Fibroblast of lung (primary cell): ENCODE measurements at regions not wholly inside any gene's neighbourhood (a gene's known extent, or its start where the extent isn't known, plus 50 kb on each side); places are given as distances from the start of the nearest gene placed in this dataset.

Experiments
- DNase-seq, 2 donors: peaks; one replicate each; pipeline versions ENCODE4 v3.0.0 to v3.0.0-alpha.2; 2010; ENCODE audit warnings: low read depth in 2 of 2
- H2AFZ ChIP-seq: 2 replicates; pipeline ENCODE4 v1.5.1; 2012; ENCODE audit warnings: low read length, control low read depth, inconsistent platforms
- H3K27ac ChIP-seq: 2 replicates; pipeline ENCODE4 v1.5.1; 2011; ENCODE audit warnings: low read length, control low read depth; ENCODE audit not compliant: insufficient read depth
- H3K27me3 ChIP-seq: 2 replicates; pipeline ENCODE4 v1.5.1; 2011; ENCODE audit warnings: mild to moderate bottlenecking, low read length; ENCODE audit not compliant: control insufficient read depth, insufficient read depth
- H3K36me3 ChIP-seq: 2 replicates; pipeline ENCODE4 v1.5.1; 2011; ENCODE audit warnings: low read length; ENCODE audit not compliant: control insufficient read depth, insufficient read depth
- H3K4me1 ChIP-seq: 2 replicates; pipeline ENCODE4 v1.5.1; 2011; ENCODE audit warnings: low read length; ENCODE audit not compliant: control insufficient read depth, insufficient read depth; ENCODE audit errors: extremely low read depth
- H3K4me2 ChIP-seq: 2 replicates; pipeline ENCODE4 v1.5.1; 2011; ENCODE audit warnings: low read length, control low read depth; ENCODE audit not compliant: insufficient read depth; ENCODE audit errors: extremely low read depth
- H3K4me3 ChIP-seq, 4 experiments: fragments of 200-600 bp in 1 of 4; sonication (generic) in 1 of 4; replicated peaks in 1 of 4; 2 replicates each; pipeline ENCODE4 v1.5.1; 2011 to 2016; ENCODE audit warnings: low read length in 4 of 4, low read depth in 3 of 4, mild to moderate bottlenecking in 3 of 4, control low read depth in 2 of 4, inconsistent platforms in 1 of 4, mixed read lengths in 1 of 4; ENCODE audit not compliant: insufficient read depth in 1 of 4; ENCODE audit errors: control extremely low read depth in 1 of 4
- H3K79me2 ChIP-seq: 2 replicates; pipeline ENCODE4 v1.5.1; 2012; ENCODE audit warnings: mild to moderate bottlenecking, low read length, inconsistent platforms; ENCODE audit not compliant: control insufficient read depth, insufficient read depth
- H3K9ac ChIP-seq: 2 replicates; pipeline ENCODE4 v1.5.1; 2011; ENCODE audit warnings: mild to moderate bottlenecking, low read length, control low read depth; ENCODE audit not compliant: insufficient read depth
- H3K9me3 ChIP-seq: 2 replicates; pipeline ENCODE4 v1.5.1; 2012; ENCODE audit warnings: low read depth, low read length; ENCODE audit not compliant: control insufficient read depth, insufficient read depth
- H4K20me1 ChIP-seq: 2 replicates; pipeline ENCODE4 v1.5.1; 2011; ENCODE audit warnings: low read length; ENCODE audit not compliant: control insufficient read depth, insufficient read depth; ENCODE audit errors: extremely low read depth
- CTCF ChIP-seq, 2 donors: IDR thresholded peaks in 1 of 2; conservative IDR thresholded peaks in 1 of 2; 1 replicate in 1 of 2; 2 replicates in 1 of 2; pipeline ENCODE4 v1.5.1; 2011 to 2012; ENCODE audit warnings: low read length in 2 of 2, control low read depth in 1 of 2, inconsistent platforms in 1 of 2, low read depth in 1 of 2, mild to moderate bottlenecking in 1 of 2
- EZH2 ChIP-seq: IDR thresholded peaks from 2 replicates; pipeline ENCODE4 v1.5.1; 2012; ENCODE audit warnings: low read length, control low read depth, mild to moderate bottlenecking; ENCODE audit errors: missing control alignments

- Histone ChIP-seq H4K20me1 (no peaks in the 10 kb centered on the region), H3K36me3 (no peaks in the 10 kb centered on the region), H3K27ac (no peak overlapping the region), H3K4me2 (no peak overlapping the region), H3K9ac (no peak overlapping the region), H3K79me2 (no peaks in the 10 kb centered on the region), H3K4me3 (no peak overlapping the region), H3K9me3 (no peaks in the 10 kb centered on the region), H3K27me3 (no peaks in the 10 kb centered on the region), H2AFZ (no peak overlapping the region), H3K4me1 (no peaks in the 10 kb centered on the region)
- DNase-seq = no peak
- no peak for TF ChIP-seq EZH2
- TF ChIP-seq CTCF (conservative IDR thresholded peaks at IDR 0.05 in 1 of 2, IDR thresholded peaks at IDR 0.05 in 1 of 2; ENCODE audit: low read depth in 1 of 2, low read length in 2 of 2) = no peak
Observed at GRCh38 chr1:4124631-4125145, 224.6 kb upstream of the C1orf174 start.

DNA sequence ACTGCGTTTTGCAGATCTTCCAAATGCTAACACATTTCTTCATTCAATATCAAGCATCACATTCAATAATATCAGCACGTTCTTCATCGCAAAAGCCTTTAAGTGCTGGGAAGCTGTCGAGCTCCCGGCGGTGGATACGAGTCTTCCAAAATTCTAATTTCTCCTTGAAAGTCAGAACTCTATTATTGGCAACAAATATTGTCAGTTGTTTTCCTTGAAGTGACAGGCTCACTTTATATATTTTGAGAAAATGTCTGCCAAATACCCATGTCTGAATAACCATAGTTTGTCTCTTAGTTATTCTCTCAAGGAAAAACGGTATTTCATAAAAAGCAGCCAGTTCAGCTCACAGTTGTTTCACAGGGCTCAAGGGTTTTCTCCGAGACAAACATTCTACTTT, 226.2 kb upstream of the C1orf174 start:
- no peak overlapping the region for H3K9ac ChIP-seq
- H3K9me3 ChIP-seq = no peaks in the 10 kb centered on the region
- no peak overlapping the region for H3K4me2 ChIP-seq
- no peak for TF ChIP-seq CTCF (conservative IDR thresholded peaks at IDR 0.05 in 1 of 2, IDR thresholded peaks at IDR 0.05 in 1 of 2; ENCODE audit: low read depth in 1 of 2, low read length in 2 of 2)
- TF ChIP-seq EZH2 = no peak
- H3K4me3 ChIP-seq = no peak overlapping the region
- no peak overlapping the region for H2AFZ ChIP-seq
- no peak for DNase-seq
- H3K27me3 ChIP-seq = no peaks in the 10 kb centered on the region
- no peaks in the 10 kb centered on the region for H3K36me3 ChIP-seq
- H3K79me2 ChIP-seq = no peaks in the 10 kb centered on the region
- H4K20me1 ChIP-seq = no peaks in the 10 kb centered on the region
- H3K4me1 ChIP-seq = no peaks in the 10 kb centered on the region
- no peak overlapping the region for H3K27ac ChIP-seq

- no peak for DNase-seq
- no peak overlapping the region for H3K27ac ChIP-seq
Observed at GRCh38 chr1:4126731-4127591, 226.9 kb upstream of the C1orf174 start.

More at GRCh38 chr1:4126731-4127591, 226.9 kb upstream of the C1orf174 start:
- no peak overlapping the region for H2AFZ ChIP-seq
- H3K4me1 ChIP-seq = no peaks in the 10 kb centered on the region
- no peak overlapping the region for H3K4me3 ChIP-seq
- TF ChIP-seq EZH2 = no peak
- no peak for TF ChIP-seq CTCF (conservative IDR thresholded peaks at IDR 0.05 in 1 of 2, IDR thresholded peaks at IDR 0.05 in 1 of 2; ENCODE audit: low read depth in 1 of 2, low read length in 2 of 2)
- H3K4me2 ChIP-seq = no peak overlapping the region
- H4K20me1 ChIP-seq = no peaks in the 10 kb centered on the region
- H3K9ac ChIP-seq = no peak overlapping the region
- no peaks in the 10 kb centered on the region for H3K9me3 ChIP-seq
- H3K27me3 ChIP-seq = no peaks in the 10 kb centered on the region
- H3K36me3 ChIP-seq = no peaks in the 10 kb centered on the region
- no peaks in the 10 kb centered on the region for H3K79me2 ChIP-seq
